ENCODE measurements at regions not wholly inside any gene's neighbourhood (a gene's known extent, or its start where the extent isn't known, plus 50 kb on each side); places are given as distances from the start of the nearest gene placed in this dataset.

GRCh38 chr18:28689588-28689987 is 512.7 kb upstream of the CDH2 start:
- Histone ChIP-seq H3K27ac (ENCODE audit: low read depth, low read length) (no peak overlapping the region), H3K4me3 (ENCODE audit: low read depth, low read length) (no peak overlapping the region), H3K9me3 (ENCODE audit: control insufficient read depth, insufficient read depth, low read length) (no peaks in the 10 kb centered on the region), H3K27me3 (ENCODE audit: control insufficient read depth, insufficient read depth, low read length) (no peaks in the 10 kb centered on the region)
- ChIA-PET POLR2A (interaction anchor here (0.6 kb wide), 1 partner anchor 694 kb away, joined by 3 read pairs; no protein-coding TSS in a partner anchor), CTCF (interaction anchor here (1.2 kb wide), 1 partner anchor 10 kb away, joined by 3 read pairs; no protein-coding TSS in a partner anchor)
- no peak for TF ChIP-seq CTCF (IDR thresholded peaks at IDR 0.05; ENCODE audit: low read depth, low read length)
- no peak for DNase-seq (ENCODE audit: low read depth, low spot score)

- no peaks in the 10 kb centered on the region for H3K27me3 ChIP-seq (ENCODE audit: control insufficient read depth, insufficient read depth, low read length)
- CTCF ChIA-PET, result no interaction called here
- no peak overlapping the region for H3K4me3 ChIP-seq (ENCODE audit: low read depth, low read length)
- H3K27ac ChIP-seq (ENCODE audit: low read depth, low read length), result no peak overlapping the region
- TF ChIP-seq CTCF (IDR thresholded peaks at IDR 0.05; ENCODE audit: low read depth, low read length), result no peak
- no peaks in the 10 kb centered on the region for H3K9me3 ChIP-seq (ENCODE audit: control insufficient read depth, insufficient read depth, low read length)
- POLR2A ChIA-PET, result no interaction called here
- no peak for DNase-seq (ENCODE audit: low read depth, low spot score)
These were observed 507.9 kb upstream of the CDH2 start for GRCh38 chr18:28684746-28685355.

- ChIA-PET CTCF (no interaction called here), POLR2A (no interaction called here)
- no peak overlapping the region for H3K4me3 ChIP-seq (ENCODE audit: low read depth, low read length)
- no peaks in the 10 kb centered on the region for H3K27me3 ChIP-seq (ENCODE audit: control insufficient read depth, insufficient read depth, low read length)
- H3K27ac ChIP-seq (ENCODE audit: low read depth, low read length), result no peak overlapping the region
- no peak for TF ChIP-seq CTCF (IDR thresholded peaks at IDR 0.05; ENCODE audit: low read depth, low read length)
- no peak for DNase-seq (ENCODE audit: low read depth, low spot score)
- H3K9me3 ChIP-seq (ENCODE audit: control insufficient read depth, insufficient read depth, low read length), result no peaks in the 10 kb centered on the region
These were observed 506.0 kb upstream of the CDH2 start for GRCh38 chr18:28682912-28683311.

GRCh38 chr18:28669165-28669564 is 492.2 kb upstream of the CDH2 start:
- no peaks in the 10 kb centered on the region for H3K9me3 ChIP-seq (ENCODE audit: control insufficient read depth, insufficient read depth, low read length)
- H3K4me3 ChIP-seq (ENCODE audit: low read depth, low read length), result no peak overlapping the region
- H3K27me3 ChIP-seq (ENCODE audit: control insufficient read depth, insufficient read depth, low read length), result no peaks in the 10 kb centered on the region
- ChIA-PET CTCF (no interaction called here), POLR2A (no interaction called here)
- TF ChIP-seq CTCF (IDR thresholded peaks at IDR 0.05; ENCODE audit: low read depth, low read length), result no peak
- no peak for DNase-seq (ENCODE audit: low read depth, low spot score)
- no peak overlapping the region for H3K27ac ChIP-seq (ENCODE audit: low read depth, low read length)

GRCh38 chr18:28666216-28666615 is 489.3 kb upstream of the CDH2 start:
- Histone ChIP-seq H3K9me3 (ENCODE audit: control insufficient read depth, insufficient read depth, low read length) (no peaks in the 10 kb centered on the region), H3K27ac (ENCODE audit: low read depth, low read length) (no peak overlapping the region), H3K4me3 (ENCODE audit: low read depth, low read length) (no peak overlapping the region), H3K27me3 (ENCODE audit: control insufficient read depth, insufficient read depth, low read length) (no peaks in the 10 kb centered on the region)
- no peak for TF ChIP-seq CTCF (IDR thresholded peaks at IDR 0.05; ENCODE audit: low read depth, low read length)
- DNase-seq (ENCODE audit: low read depth, low spot score), result no peak
- CTCF ChIA-PET, result no interaction called here
- POLR2A ChIA-PET, result no interaction called here

Data from AG04450 (cell line).